Heart left ventricle (tissue), 13 donors: ENCODE measurements at regions not wholly inside any gene's neighbourhood (a gene's known extent, or its start where the extent isn't known, plus 50 kb on each side); places are given as distances from the start of the nearest gene placed in this dataset.

ENCODE experiments used
- POLR2A ChIP-seq, 2 donors: fragments of 450-650 bp; IDR thresholded peaks; one replicate each; pipeline ENCODE4 v1.6.1; 2017; ENCODE audit warnings: antibody characterized with exemption in 2 of 2, mild to moderate bottlenecking in 2 of 2, moderate library complexity in 2 of 2
- TF ChIP-seq, protein P1 (sequence below), 12 donors: fragments of 200-600 bp; sonication (generic) in 4 of 12; IDR thresholded peaks; one replicate each; pipeline versions ENCODE4 v1.5.0 to v1.8.0; 2018 to 2022; ENCODE audit warnings: antibody characterized with exemption in 12 of 12, mild to moderate bottlenecking in 5 of 12
- donor health status: ischemic (EF 13 %, LVEDD 7.1; RV severe dilation, severe dysfunction).
- donor health status: DM: no; HTN: yes; CAD: no.
- donor health status: DM: no; HTN: no; CAD: no.
- donor health status: ischemic (EF 25% LVEDD 6.9; RV normal size, moderate dysfunction).
- donor health status: ischemic (EF 25% LVEDD 5.7; RV mildly dilated, moderate dysfunction).
- donor health status: ischemic (EF 35%, LVEDD 5.7; RV mildly dilated, moderate dysfunction).
- donor health status: nonischemic (EF 11% LVEDD 7.7; RV severe dilation, severe dysfunction).
- donor health status: DM: yes; HTN: yes; CAD: no.
- donor health status: PGD.
- donor health status: ischemic (EF 29% LVEDD 5.4; RV normal size, mild dysfunction).
- donor health status: nonischemic (EF 23%, LVEDD 6.1; RV moderate dilation, normal function).

DNA sequence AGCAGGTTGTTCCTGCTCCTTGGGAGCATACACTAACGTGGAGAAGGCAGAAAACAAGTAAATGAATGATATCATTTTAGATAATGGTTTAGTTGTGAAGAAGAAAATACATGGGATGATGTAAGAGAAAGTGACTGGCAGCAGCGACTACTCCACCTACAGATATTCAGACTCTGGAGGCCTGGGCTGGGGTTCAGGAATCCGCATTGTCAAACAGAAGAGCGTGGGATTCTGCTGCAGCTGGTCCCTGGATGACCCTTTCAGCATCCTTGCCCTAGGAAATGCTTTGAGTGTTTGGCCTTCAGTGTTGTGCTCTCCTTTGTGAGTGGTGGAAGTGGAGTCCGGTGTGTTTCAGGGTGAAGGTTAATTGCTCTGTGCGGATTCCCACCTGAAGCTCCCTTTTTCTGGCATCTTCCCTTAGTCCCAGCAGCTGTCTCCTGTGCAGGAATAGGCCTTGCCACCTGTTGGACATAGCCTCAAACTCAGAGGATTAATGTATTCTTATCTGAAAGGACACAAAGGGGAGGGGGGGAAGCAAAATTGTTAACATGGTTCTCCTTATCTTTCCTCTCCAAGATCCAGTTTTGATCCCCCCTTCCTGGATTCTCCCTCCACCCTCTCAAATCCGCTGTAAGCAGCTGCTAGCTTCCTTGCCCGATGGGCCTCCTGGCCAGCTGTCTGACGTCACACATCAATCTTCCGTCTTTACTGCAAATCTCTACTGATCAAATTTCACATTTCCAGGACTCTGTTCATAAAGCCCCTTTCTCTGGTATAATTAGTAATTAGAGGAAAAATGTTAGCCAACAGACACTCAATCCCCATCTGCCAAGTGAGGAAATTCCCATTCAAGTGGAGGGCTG, 68.3 kb upstream of the SPAG17 start:
- TF ChIP-seq, protein P1, sequence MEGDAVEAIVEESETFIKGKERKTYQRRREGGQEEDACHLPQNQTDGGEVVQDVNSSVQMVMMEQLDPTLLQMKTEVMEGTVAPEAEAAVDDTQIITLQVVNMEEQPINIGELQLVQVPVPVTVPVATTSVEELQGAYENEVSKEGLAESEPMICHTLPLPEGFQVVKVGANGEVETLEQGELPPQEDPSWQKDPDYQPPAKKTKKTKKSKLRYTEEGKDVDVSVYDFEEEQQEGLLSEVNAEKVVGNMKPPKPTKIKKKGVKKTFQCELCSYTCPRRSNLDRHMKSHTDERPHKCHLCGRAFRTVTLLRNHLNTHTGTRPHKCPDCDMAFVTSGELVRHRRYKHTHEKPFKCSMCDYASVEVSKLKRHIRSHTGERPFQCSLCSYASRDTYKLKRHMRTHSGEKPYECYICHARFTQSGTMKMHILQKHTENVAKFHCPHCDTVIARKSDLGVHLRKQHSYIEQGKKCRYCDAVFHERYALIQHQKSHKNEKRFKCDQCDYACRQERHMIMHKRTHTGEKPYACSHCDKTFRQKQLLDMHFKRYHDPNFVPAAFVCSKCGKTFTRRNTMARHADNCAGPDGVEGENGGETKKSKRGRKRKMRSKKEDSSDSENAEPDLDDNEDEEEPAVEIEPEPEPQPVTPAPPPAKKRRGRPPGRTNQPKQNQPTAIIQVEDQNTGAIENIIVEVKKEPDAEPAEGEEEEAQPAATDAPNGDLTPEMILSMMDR (IDR thresholded peaks at IDR 0.05) = no peak
- TF ChIP-seq POLR2A (IDR thresholded peaks at IDR 0.05) = no peak
